B cell (primary cell): ENCODE measurements at regions not wholly inside any gene's neighbourhood (a gene's known extent, or its start where the extent isn't known, plus 50 kb on each side); places are given as distances from the start of the nearest gene placed in this dataset.
"Not testable (repeated sequence)": the region's sequence is repeated elsewhere in the genome, so short reads cannot be mapped to it uniquely, and the experiment has no call there.

Experiments used
- EZH2 ChIP-seq: IDR thresholded peaks from 2 replicates; pipeline ENCODE4 v1.6.1; 2012; ENCODE audit warnings: borderline replicate concordance, low read depth, mild to moderate bottlenecking, moderate library complexity, low read length; ENCODE audit not compliant: insufficient read depth, poor library complexity, severe bottlenecking
- TF ChIP-seq, protein P1 (sequence below): fragments of 200-600 bp; IDR thresholded peaks from one replicate; pipeline ENCODE4 v1.8.0; 2022; ENCODE audit warnings: antibody characterized with exemption, mild to moderate bottlenecking

- TF ChIP-seq, protein P1, sequence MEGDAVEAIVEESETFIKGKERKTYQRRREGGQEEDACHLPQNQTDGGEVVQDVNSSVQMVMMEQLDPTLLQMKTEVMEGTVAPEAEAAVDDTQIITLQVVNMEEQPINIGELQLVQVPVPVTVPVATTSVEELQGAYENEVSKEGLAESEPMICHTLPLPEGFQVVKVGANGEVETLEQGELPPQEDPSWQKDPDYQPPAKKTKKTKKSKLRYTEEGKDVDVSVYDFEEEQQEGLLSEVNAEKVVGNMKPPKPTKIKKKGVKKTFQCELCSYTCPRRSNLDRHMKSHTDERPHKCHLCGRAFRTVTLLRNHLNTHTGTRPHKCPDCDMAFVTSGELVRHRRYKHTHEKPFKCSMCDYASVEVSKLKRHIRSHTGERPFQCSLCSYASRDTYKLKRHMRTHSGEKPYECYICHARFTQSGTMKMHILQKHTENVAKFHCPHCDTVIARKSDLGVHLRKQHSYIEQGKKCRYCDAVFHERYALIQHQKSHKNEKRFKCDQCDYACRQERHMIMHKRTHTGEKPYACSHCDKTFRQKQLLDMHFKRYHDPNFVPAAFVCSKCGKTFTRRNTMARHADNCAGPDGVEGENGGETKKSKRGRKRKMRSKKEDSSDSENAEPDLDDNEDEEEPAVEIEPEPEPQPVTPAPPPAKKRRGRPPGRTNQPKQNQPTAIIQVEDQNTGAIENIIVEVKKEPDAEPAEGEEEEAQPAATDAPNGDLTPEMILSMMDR: not testable (repeated sequence)
- not testable (repeated sequence) for TF ChIP-seq EZH2
Observed at GRCh38 chr21:17293016-17293562, 219.8 kb upstream of the CXADR start.
